IMR-90 (cell line): ENCODE measurements at regions not wholly inside any gene's neighbourhood (a gene's known extent, or its start where the extent isn't known, plus 50 kb on each side); places are given as distances from the start of the nearest gene placed in this dataset.
A peak's percentile ranks its signal among the peaks of the same experiment; 100 is the strongest.

Experiments
- ATAC-seq: fragments of 200-7000 bp; cut with Tn5 transposase; 2 replicates; pipeline ENCODE4 v1.9.1; 2020; ENCODE audit warnings: low read depth, mild to moderate bottlenecking, moderate library complexity
- BruUV-seq: library from RNA; stranded (reverse); fragments of 400-500 nt; replicated peaks from 2 replicates; lab custom pipeline; 2021; lab: Mats Ljungman, UMichigan
- CTCF ChIA-PET: fragments of 300-600 bp; formaldehyde crosslinking; extraction: SDS; loops from one replicate; lab custom pipeline; 2021; ENCODE audit warnings: antibody characterized with exemption; lab: Yijun Ruan, JAX
- POLR2A ChIA-PET: fragments of 300-600 bp; sonication (Branson Sonifier 250); formaldehyde crosslinking; loops from one replicate; lab custom pipeline; 2022; ENCODE audit warnings: antibody characterized with exemption; ENCODE audit not compliant: unreplicated experiment; lab: Charles Lee
- DNase-seq: peaks from one replicate; pipeline ENCODE4 v3.0.0; 2013
- H2AFZ ChIP-seq: replicated peaks from 2 replicates; pipeline ENCODE3; 2013; ENCODE audit warnings: low read length, mild to moderate bottlenecking; ENCODE audit not compliant: poor library complexity
- H2AK5ac ChIP-seq: 2 replicates; pipeline ENCODE4 v1.6.1; 2013; ENCODE audit warnings: low read depth, low read length, inconsistent platforms
- H2AK9ac ChIP-seq: replicated peaks from 2 replicates; pipeline ENCODE3; 2013; ENCODE audit warnings: mild to moderate bottlenecking, low read depth, low read length, moderate library complexity; ENCODE audit not compliant: poor library complexity
- H2BK120ac ChIP-seq: 2 replicates; pipeline ENCODE4 v1.6.1; 2013; ENCODE audit warnings: low read depth, low read length, inconsistent platforms
- H2BK15ac ChIP-seq: 3 replicates; pipeline ENCODE4 v1.6.1; 2013; ENCODE audit warnings: low read depth, low read length, inconsistent platforms
- H2BK20ac ChIP-seq: 2 replicates; pipeline ENCODE4 v1.6.1; 2013; ENCODE audit warnings: low read depth, mild to moderate bottlenecking, inconsistent platforms, low read length, moderate library complexity
- H2BK5ac ChIP-seq: 2 replicates; pipeline ENCODE4 v1.6.1; 2013; ENCODE audit warnings: mild to moderate bottlenecking, low read depth, low read length, inconsistent platforms; ENCODE audit not compliant: poor library complexity, severe bottlenecking
- H3K14ac ChIP-seq: replicated peaks from 2 replicates; pipeline ENCODE4 v1.6.1; 2013; ENCODE audit warnings: low read depth, low read length, inconsistent platforms
- H3K18ac ChIP-seq: 2 replicates; pipeline ENCODE4 v1.6.1; 2013; ENCODE audit warnings: low read depth, low read length, control low read depth
- H3K23ac ChIP-seq: 2 replicates; pipeline ENCODE4 v1.6.1; 2013; ENCODE audit warnings: low read depth, low read length, inconsistent platforms
- H3K27ac ChIP-seq: 2 replicates; pipeline ENCODE4 v1.5.1; 2013; ENCODE audit warnings: mild to moderate bottlenecking, control low read depth, low read length; ENCODE audit not compliant: insufficient read depth
- H3K27me3 ChIP-seq: 2 replicates; pipeline ENCODE4 v1.6.1; 2013; ENCODE audit warnings: low read length; ENCODE audit not compliant: control insufficient read depth, insufficient read depth
- H3K36me3 ChIP-seq: 2 replicates; pipeline ENCODE4 v1.6.1; 2013; ENCODE audit warnings: low read length, mixed read lengths; ENCODE audit not compliant: control insufficient read depth, insufficient read depth
- H3K4ac ChIP-seq: 2 replicates; pipeline ENCODE4 v1.6.1; 2013; ENCODE audit warnings: low read depth, low read length, inconsistent platforms
- H3K4me1 ChIP-seq: 2 replicates; pipeline ENCODE4 v1.6.1; 2013; ENCODE audit warnings: low read length, mixed read lengths; ENCODE audit not compliant: control insufficient read depth, insufficient read depth
- H3K4me2 ChIP-seq: 2 replicates; pipeline ENCODE4 v1.6.1; 2013; ENCODE audit warnings: low read depth, mild to moderate bottlenecking, control low read depth, low read length, moderate library complexity
- H3K4me3 ChIP-seq: 2 replicates; pipeline ENCODE4 v1.5.1; 2013; ENCODE audit warnings: low read depth, mild to moderate bottlenecking, control low read depth, low read length, moderate library complexity; ENCODE audit not compliant: insufficient read depth
- H3K56ac ChIP-seq: 2 replicates; pipeline ENCODE4 v1.6.1; 2013; ENCODE audit warnings: low read length, inconsistent platforms; ENCODE audit not compliant: insufficient read depth; ENCODE audit errors: extremely low read depth
- H3K79me1 ChIP-seq, 2 experiments: 2 replicates each; pipeline ENCODE4 v1.6.1; 2013; ENCODE audit warnings: low read length in 2 of 2, inconsistent platforms in 1 of 2, low read depth in 1 of 2
- H3K9ac ChIP-seq: 2 replicates; pipeline ENCODE4 v1.6.1; 2013; ENCODE audit warnings: low read depth, low read length, control low read depth
- H3K9me1 ChIP-seq: 2 replicates; pipeline ENCODE4 v1.6.1; 2013; ENCODE audit warnings: low read length, inconsistent platforms; ENCODE audit not compliant: insufficient read depth
- H3K9me3 ChIP-seq: 2 replicates; pipeline ENCODE4 v1.6.1; 2013; ENCODE audit warnings: low read length; ENCODE audit not compliant: control insufficient read depth, insufficient read depth
- H4K20me1 ChIP-seq: 2 replicates; pipeline ENCODE4 v1.6.1; 2013; ENCODE audit warnings: low read length, inconsistent platforms; ENCODE audit not compliant: insufficient read depth
- H4K5ac ChIP-seq: 2 replicates; pipeline ENCODE4 v1.6.1; 2013; ENCODE audit warnings: mild to moderate bottlenecking, low read depth, low read length, control low read depth
- H4K8ac ChIP-seq, 2 experiments: 2 replicates each; pipeline ENCODE4 v1.6.1; 2013; ENCODE audit warnings: low read depth in 2 of 2, low read length in 2 of 2, control low read depth in 1 of 2, inconsistent platforms in 1 of 2
- H4K91ac ChIP-seq: 2 replicates; pipeline ENCODE4 v1.6.1; 2013; ENCODE audit warnings: low read depth, low read length, inconsistent platforms; ENCODE audit not compliant: insufficient read depth
- BHLHE40 ChIP-seq: fragments of 150-350 bp; IDR thresholded peaks from 2 replicates; pipeline ENCODE4 v1.6.1; 2016; ENCODE audit warnings: mild to moderate bottlenecking, low read depth, low read length
- CEBPB ChIP-seq: IDR thresholded peaks from 2 replicates; pipeline ENCODE4 v1.6.1; 2012; ENCODE audit warnings: low read depth, low read length, improper control_type of control experiment
- CHD1 ChIP-seq: IDR thresholded peaks from 2 replicates; pipeline ENCODE4 v1.6.1; 2012; ENCODE audit warnings: low read depth, low read length, improper control_type of control experiment
- ELK1 ChIP-seq: fragments of 150-350 bp; IDR thresholded peaks from 2 replicates; pipeline ENCODE4 v1.6.1; 2016; ENCODE audit warnings: low read depth, mild to moderate bottlenecking, low read length, moderate library complexity, borderline replicate concordance
- FOS ChIP-seq: fragments of 150-350 bp; IDR thresholded peaks from 2 replicates; pipeline ENCODE4 v1.6.1; 2016; ENCODE audit warnings: low read depth, low read length
- MAFK ChIP-seq: IDR thresholded peaks from 2 replicates; pipeline ENCODE4 v1.6.1; 2012; ENCODE audit warnings: low read depth, low read length, improper control_type of control experiment
- MAZ ChIP-seq: IDR thresholded peaks from 2 replicates; pipeline ENCODE4 v1.6.1; 2012; ENCODE audit warnings: low read depth, mild to moderate bottlenecking, low read length, improper control_type of control experiment, moderate library complexity, borderline replicate concordance
- MXI1 ChIP-seq: IDR thresholded peaks from 2 replicates; pipeline ENCODE4 v1.6.1; 2012; ENCODE audit warnings: low read depth, mild to moderate bottlenecking, low read length, moderate library complexity, borderline replicate concordance
- NFE2L2 ChIP-seq: fragments of 150-350 bp; IDR thresholded peaks from 2 replicates; pipeline ENCODE4 v1.6.1; 2016; ENCODE audit warnings: low read depth, mild to moderate bottlenecking, low read length
- POLR2A ChIP-seq: IDR thresholded peaks from 2 replicates; pipeline ENCODE4 v1.6.1; 2012; ENCODE audit warnings: mild to moderate bottlenecking, low read depth, low read length
- RAD21 ChIP-seq: IDR thresholded peaks from 2 replicates; pipeline ENCODE4 v1.6.1; 2012; ENCODE audit warnings: low read length, improper control_type of control experiment
- RCOR1 ChIP-seq: IDR thresholded peaks from 2 replicates; pipeline ENCODE4 v1.6.1; 2012; ENCODE audit warnings: mild to moderate bottlenecking, low read length, improper control_type of control experiment; ENCODE audit not compliant: insufficient replicate concordance
- RFX5 ChIP-seq: IDR thresholded peaks from 2 replicates; pipeline ENCODE4 v1.8.0; 2012; ENCODE audit warnings: low read depth, mild to moderate bottlenecking, low read length, moderate library complexity
- SMC3 ChIP-seq: fragments of 150-350 bp; IDR thresholded peaks from 2 replicates; pipeline ENCODE4 v1.6.1; 2016; ENCODE audit warnings: low read depth, mild to moderate bottlenecking, antibody characterized with exemption, low read length, moderate library complexity
- USF2 ChIP-seq: fragments of 150-350 bp; IDR thresholded peaks from 2 replicates; pipeline ENCODE4 v1.6.1; 2017; ENCODE audit warnings: mild to moderate bottlenecking, antibody characterized with exemption, low read length, low read depth
- WGBS, 2 experiments: methylation state at CpG; one replicate each; pipeline versions ENCODE4 v1.1.5 to v1.1.7; 2013; ENCODE audit warnings: missing lambda C conversion rate in 2 of 2; ENCODE audit not compliant: insufficient read length in 1 of 2; ENCODE audit errors: extremely low coverage in 2 of 2; 5-methylcytosine and 5-hydroxymethylcytosine counted together
- dilution Hi-C: fragments of 300-500 bp; cut with HindIII; formaldehyde crosslinking; loops from one replicate; pipeline ENCODE4 v1.14.3; 2018; ENCODE audit warnings: low sequenced_read_pairs; ENCODE audit not compliant: unreplicated experiment
- in situ Hi-C: fragments of 300-500 bp; cut with MboI; formaldehyde crosslinking; loops from 3 replicates; pipeline ENCODE4 v1.14.3; 2019; ENCODE audit warnings: low sequenced_read_pairs, inconsistent platforms, mixed read lengths
- intact Hi-C: fragments of 100-400 bp; cut with micrococcal nuclease; formaldehyde crosslinking; loops from 2 replicates; pipeline ENCODE4 v1.10.0; 2022

- no peaks in the 10 kb centered on the region for H3K9me3 ChIP-seq
- H3K27ac ChIP-seq = no peak overlapping the region
- 0 out of 2 replicates have a peak overlapping the region, but pooled peaks have one; percentile 9 for H3K4ac ChIP-seq
- no peak overlapping the region for H3K18ac ChIP-seq
- H2AFZ ChIP-seq = no peak overlapping the region
- H4K5ac ChIP-seq = no peak overlapping the region
- dilution Hi-C loops = no loop called here
- no peak overlapping the region for H4K8ac ChIP-seq
- no peak overlapping the region for H2BK15ac ChIP-seq
- H2AK5ac ChIP-seq = no peak overlapping the region; the same call in 1 of the 2 replicates
- no CpG with 5 or more reads among the region's 1 CpG for WGBS, 2 experiments
- no peaks in the 10 kb centered on the region for H3K9me1 ChIP-seq
- no peak overlapping the region for H3K56ac ChIP-seq
- in situ Hi-C loops = no loop called here
- no peak overlapping the region for H4K91ac ChIP-seq
- no peak overlapping the region for H3K4me3 ChIP-seq
- POLR2A ChIA-PET = no interaction called here
- DNase-seq (no peak), ATAC-seq (no peak)
- H3K36me3 ChIP-seq = no peaks in the 10 kb centered on the region
- no peak overlapping the region for H3K14ac ChIP-seq
- no peaks in the 10 kb centered on the region for H4K20me1 ChIP-seq
- H2BK120ac ChIP-seq = no peak overlapping the region
- CTCF ChIA-PET = no interaction called here
- no peaks in the 10 kb centered on the region for H3K79me1 ChIP-seq
- H3K9ac ChIP-seq = no peak overlapping the region
- H2BK20ac ChIP-seq = no peak overlapping the region
- no peaks in the 10 kb centered on the region for H3K27me3 ChIP-seq
- TF ChIP-seq NFE2L2 (no peak), RFX5 (no peak), USF2 (no peak), MXI1 (no peak), ELK1 (no peak), FOS (no peak), SMC3 (no peak), RCOR1 (no peak), CHD1 (no peak), POLR2A (no peak), MAFK (no peak), RAD21 (no peak), CEBPB (no peak), MAZ (no peak), BHLHE40 (no peak)
- no peaks in the 10 kb centered on the region for H3K4me1 ChIP-seq
- H3K23ac ChIP-seq = no peak overlapping the region
- BruUV-seq = no TSS peak
- no peak overlapping the region for H2BK5ac ChIP-seq
- H2AK9ac ChIP-seq = no peak overlapping the region
- H3K4me2 ChIP-seq = no peak overlapping the region
- intact Hi-C loops = no loop called here
These were observed 101.7 kb upstream of the IL6 start for GRCh38 chr7:22625251-22625650.
